ENCODE measurements at regions not wholly inside any gene's neighbourhood (a gene's known extent, or its start where the extent isn't known, plus 50 kb on each side); places are given as distances from the start of the nearest gene placed in this dataset.
"Not testable (repeated sequence)": the region's sequence is repeated elsewhere in the genome, so short reads cannot be mapped to it uniquely, and the experiment has no call there.

GRCh38 chr4:126385954-126386353 is 1071.2 kb downstream of the FAT4 start:
- intact Hi-C loops (cut with micrococcal nuclease) = no loop called here
- Mint-ChIP-seq H3K9me3 (no peaks in the 10 kb centered on the region), H3K27me3 (no peaks in the 10 kb centered on the region), H3K27ac (no peak overlapping the region), H3K4me3 (no peak overlapping the region), H3K4me1 (no peaks in the 10 kb centered on the region), H3K36me3 (ENCODE audit: low read depth) (no peaks in the 10 kb centered on the region)
- no peak for DNase-seq

- no peaks in the 10 kb centered on the region for H3K9me3 Mint-ChIP-seq
- no peaks in the 10 kb centered on the region for H3K36me3 Mint-ChIP-seq (ENCODE audit: low read depth)
- no peak for DNase-seq
- intact Hi-C loops (cut with micrococcal nuclease) = no loop called here
- no peaks in the 10 kb centered on the region for H3K4me1 Mint-ChIP-seq
- no peaks in the 10 kb centered on the region for H3K27me3 Mint-ChIP-seq
- H3K27ac Mint-ChIP-seq = no peak overlapping the region
- no peak overlapping the region for H3K4me3 Mint-ChIP-seq
These were observed 1071.8 kb downstream of the FAT4 start for GRCh38 chr4:126386512-126386911.

- no peak overlapping the region for H3K27ac Mint-ChIP-seq
- no peaks in the 10 kb centered on the region for H3K4me1 Mint-ChIP-seq
- H3K9me3 Mint-ChIP-seq = no peaks in the 10 kb centered on the region
- intact Hi-C loops (cut with micrococcal nuclease) = no loop called here
- H3K4me3 Mint-ChIP-seq = no peak overlapping the region
- no peaks in the 10 kb centered on the region for H3K27me3 Mint-ChIP-seq
- no peak for DNase-seq
- no peaks in the 10 kb centered on the region for H3K36me3 Mint-ChIP-seq (ENCODE audit: low read depth)
These were observed 1080.9 kb downstream of the FAT4 start for GRCh38 chr4:126395664-126396063.

- DNase-seq = no peak
- no peaks in the 10 kb centered on the region for H3K36me3 Mint-ChIP-seq (ENCODE audit: low read depth)
- H3K4me3 Mint-ChIP-seq = no peak overlapping the region
- H3K27me3 Mint-ChIP-seq = no peaks in the 10 kb centered on the region
- H3K9me3 Mint-ChIP-seq = no peaks in the 10 kb centered on the region
- intact Hi-C loops (cut with micrococcal nuclease) = no loop called here
- no peaks in the 10 kb centered on the region for H3K4me1 Mint-ChIP-seq
- no peak overlapping the region for H3K27ac Mint-ChIP-seq
These were observed 1081.4 kb downstream of the FAT4 start for GRCh38 chr4:126396121-126396520.

GRCh38 chr4:126396703-126397102 is 1081.9 kb downstream of the FAT4 start:
- Mint-ChIP-seq H3K27ac (no peak overlapping the region), H3K27me3 (no peaks in the 10 kb centered on the region), H3K9me3 (no peaks in the 10 kb centered on the region), H3K4me3 (no peak overlapping the region), H3K36me3 (ENCODE audit: low read depth) (no peaks in the 10 kb centered on the region), H3K4me1 (no peaks in the 10 kb centered on the region)
- intact Hi-C loops (cut with micrococcal nuclease) = no loop called here
- DNase-seq = no peak

- Mint-ChIP-seq H3K27me3 (no peaks in the 10 kb centered on the region), H3K27ac (no peak overlapping the region), H3K4me1 (no peaks in the 10 kb centered on the region), H3K36me3 (ENCODE audit: low read depth) (no peaks in the 10 kb centered on the region), H3K9me3 (no peaks in the 10 kb centered on the region), H3K4me3 (no peak overlapping the region)
- intact Hi-C loops (cut with micrococcal nuclease) = no loop called here
- DNase-seq = no peak
These were observed 1089.8 kb downstream of the FAT4 start for GRCh38 chr4:126404549-126404948.

- Mint-ChIP-seq H3K4me1 (no peaks in the 10 kb centered on the region), H3K27ac (no peak overlapping the region), H3K27me3 (no peaks in the 10 kb centered on the region), H3K9me3 (no peaks in the 10 kb centered on the region), H3K4me3 (no peak overlapping the region), H3K36me3 (ENCODE audit: low read depth) (no peaks in the 10 kb centered on the region)
- DNase-seq = no peak
- intact Hi-C loops (cut with micrococcal nuclease) = loop anchor here (5.0 kb wide), 1 partner anchor 1093 kb away; the partner anchor contains the start of gene FAT4
These were observed 1090.7 kb downstream of the FAT4 start for GRCh38 chr4:126405369-126405982.

GRCh38 chr4:126409746-126410145 is 1095.0 kb downstream of the FAT4 start:
- H3K4me1 Mint-ChIP-seq = no peaks in the 10 kb centered on the region
- H3K9me3 Mint-ChIP-seq = no peaks in the 10 kb centered on the region
- no peak overlapping the region for H3K4me3 Mint-ChIP-seq
- DNase-seq = no peak
- H3K27ac Mint-ChIP-seq = no peak overlapping the region
- intact Hi-C loops (cut with micrococcal nuclease) = loop anchor here (5.0 kb wide), 1 partner anchor 1097 kb away; the partner anchor contains the start of gene FAT4
- H3K36me3 Mint-ChIP-seq (ENCODE audit: low read depth) = no peaks in the 10 kb centered on the region
- H3K27me3 Mint-ChIP-seq = no peaks in the 10 kb centered on the region

- Mint-ChIP-seq H3K4me1 (no peaks in the 10 kb centered on the region), H3K27me3 (no peaks in the 10 kb centered on the region), H3K4me3 (no peak overlapping the region), H3K27ac (no peak overlapping the region), H3K36me3 (ENCODE audit: low read depth) (no peaks in the 10 kb centered on the region), H3K9me3 (no peaks in the 10 kb centered on the region)
- no peak for DNase-seq
- intact Hi-C loops (cut with micrococcal nuclease) = no loop called here
These were observed 1096.3 kb downstream of the FAT4 start for GRCh38 chr4:126411047-126411446.

- DNase-seq; H3K4me1 Mint-ChIP-seq; intact Hi-C loops (cut with micrococcal nuclease); H3K27ac Mint-ChIP-seq; H3K27me3 Mint-ChIP-seq; H3K4me3 Mint-ChIP-seq; H3K9me3 Mint-ChIP-seq; H3K36me3 Mint-ChIP-seq (ENCODE audit: low read depth): not testable (repeated sequence)
These were observed 1097.6 kb downstream of the FAT4 start for GRCh38 chr4:126412310-126412709.

- no peak overlapping the region for H3K27ac Mint-ChIP-seq
- intact Hi-C loops (cut with micrococcal nuclease) = no loop called here
- H3K4me1 Mint-ChIP-seq = no peaks in the 10 kb centered on the region
- DNase-seq = no peak
- H3K9me3 Mint-ChIP-seq = no peaks in the 10 kb centered on the region
- no peaks in the 10 kb centered on the region for H3K36me3 Mint-ChIP-seq (ENCODE audit: low read depth)
- no peak overlapping the region for H3K4me3 Mint-ChIP-seq
- no peaks in the 10 kb centered on the region for H3K27me3 Mint-ChIP-seq
These were observed 1100.0 kb downstream of the FAT4 start for GRCh38 chr4:126414741-126415140.

GRCh38 chr4:126419266-126419665 is 1104.5 kb downstream of the FAT4 start:
- no peaks in the 10 kb centered on the region for H3K27me3 Mint-ChIP-seq
- no peaks in the 10 kb centered on the region for H3K36me3 Mint-ChIP-seq (ENCODE audit: low read depth)
- intact Hi-C loops (cut with micrococcal nuclease) = no loop called here
- no peak overlapping the region for H3K4me3 Mint-ChIP-seq
- no peak for DNase-seq
- H3K4me1 Mint-ChIP-seq = no peaks in the 10 kb centered on the region
- H3K9me3 Mint-ChIP-seq = no peaks in the 10 kb centered on the region
- H3K27ac Mint-ChIP-seq = no peak overlapping the region

GRCh38 chr4:126427853-126428252 is 1113.1 kb downstream of the FAT4 start:
- Mint-ChIP-seq H3K36me3 (ENCODE audit: low read depth) (no peaks in the 10 kb centered on the region), H3K4me3 (no peak overlapping the region), H3K9me3 (no peaks in the 10 kb centered on the region), H3K4me1 (no peaks in the 10 kb centered on the region), H3K27me3 (no peaks in the 10 kb centered on the region), H3K27ac (no peak overlapping the region)
- intact Hi-C loops (cut with micrococcal nuclease) = no loop called here
- DNase-seq = no peak

- no peaks in the 10 kb centered on the region for H3K27me3 Mint-ChIP-seq
- no peak overlapping the region for H3K4me3 Mint-ChIP-seq
- intact Hi-C loops (cut with micrococcal nuclease) = no loop called here
- H3K9me3 Mint-ChIP-seq = no peaks in the 10 kb centered on the region
- DNase-seq = no peak
- no peaks in the 10 kb centered on the region for H3K36me3 Mint-ChIP-seq (ENCODE audit: low read depth)
- H3K27ac Mint-ChIP-seq = no peak overlapping the region
- no peaks in the 10 kb centered on the region for H3K4me1 Mint-ChIP-seq
These were observed 1116.3 kb downstream of the FAT4 start for GRCh38 chr4:126431049-126431448.

- Mint-ChIP-seq H3K9me3 (no peaks in the 10 kb centered on the region), H3K36me3 (ENCODE audit: low read depth) (no peaks in the 10 kb centered on the region), H3K4me1 (no peaks in the 10 kb centered on the region), H3K27ac (no peak overlapping the region), H3K4me3 (no peak overlapping the region), H3K27me3 (no peaks in the 10 kb centered on the region)
- DNase-seq = no peak
- intact Hi-C loops (cut with micrococcal nuclease) = no loop called here
These were observed 1120.7 kb downstream of the FAT4 start for GRCh38 chr4:126435491-126435890.
